Stimulated activated CD4-positive, alpha-beta T cell treated with anti-CD3 and anti-CD28 coated beads, Interleukin-1b, Interleukin-23, amount 100 ng/mL, for 4 hours (primary cell): ENCODE measurements at regions not wholly inside any gene's neighbourhood (a gene's known extent, or its start where the extent isn't known, plus 50 kb on each side); places are given as distances from the start of the nearest gene placed in this dataset.

Source experiments
- DNase-seq, 2 donors: peaks; one replicate each; pipeline ENCODE4 v3.0.0-alpha.2; 2020; ENCODE audit warnings: low read depth in 2 of 2

DNA sequence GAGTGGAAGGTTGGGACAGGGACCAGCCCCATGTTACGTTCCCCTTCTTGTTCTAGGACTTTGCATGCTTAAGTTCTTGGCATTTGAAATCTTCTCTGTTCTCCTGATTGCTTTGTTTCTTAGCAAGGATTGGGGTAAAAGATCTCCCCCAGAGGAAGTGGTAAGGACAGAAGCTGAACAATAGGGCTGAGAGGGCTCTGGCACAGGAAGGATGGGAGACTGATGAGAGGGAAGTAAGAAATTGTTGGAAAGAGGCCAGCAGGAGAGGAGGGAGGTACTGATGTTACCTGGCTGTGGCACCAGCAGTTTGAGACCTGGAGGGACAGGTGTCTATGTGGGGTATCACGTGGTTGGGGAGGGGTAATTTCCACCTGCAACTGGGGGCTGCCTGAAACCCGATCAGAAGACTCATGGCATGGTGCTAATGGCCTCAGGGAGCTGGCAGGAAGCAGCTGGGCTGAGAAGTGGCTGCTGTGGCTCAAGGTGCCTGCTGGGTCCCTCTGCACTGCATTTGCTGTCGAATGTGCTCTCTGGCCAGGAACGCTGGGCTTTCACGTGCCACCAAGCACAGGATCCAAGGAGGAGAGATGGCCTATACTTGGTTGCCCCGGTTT is 108.4 kb downstream of the LSM3 start:
- no peak for DNase-seq

DNA sequence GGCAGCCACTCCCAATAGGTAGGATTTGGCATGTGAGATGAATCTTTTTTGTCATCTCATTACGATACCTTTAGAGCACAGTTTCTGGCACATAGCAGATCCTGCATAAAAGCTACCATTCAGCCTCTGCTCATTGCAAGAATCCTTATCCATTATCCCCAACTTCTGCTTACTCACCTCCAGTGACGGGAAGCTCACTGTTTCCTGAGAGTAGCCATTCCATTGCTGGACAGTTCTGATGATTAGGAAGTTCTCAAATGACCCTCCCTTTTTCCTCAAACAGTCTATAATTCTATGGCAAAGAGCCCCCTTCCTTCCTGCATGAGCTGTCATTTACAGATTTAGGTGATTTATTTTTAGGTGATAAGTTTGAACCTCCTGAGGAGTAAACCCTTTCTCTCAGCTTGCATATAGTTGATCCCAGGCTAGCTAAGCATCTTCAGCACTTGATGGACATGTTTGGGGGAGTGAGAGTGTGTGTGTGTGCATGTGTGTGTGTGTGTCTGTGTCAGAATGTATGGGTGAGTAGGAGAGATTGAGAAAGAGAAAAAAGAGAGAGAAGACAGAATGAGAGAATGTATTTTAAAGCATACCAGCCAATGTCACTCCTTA is 109.7 kb downstream of the LSM3 start:
- no peak for DNase-seq

- no peak for DNase-seq
Observed at GRCh38 chr3:14288833-14289451, 110.3 kb downstream of the LSM3 start.

DNA sequence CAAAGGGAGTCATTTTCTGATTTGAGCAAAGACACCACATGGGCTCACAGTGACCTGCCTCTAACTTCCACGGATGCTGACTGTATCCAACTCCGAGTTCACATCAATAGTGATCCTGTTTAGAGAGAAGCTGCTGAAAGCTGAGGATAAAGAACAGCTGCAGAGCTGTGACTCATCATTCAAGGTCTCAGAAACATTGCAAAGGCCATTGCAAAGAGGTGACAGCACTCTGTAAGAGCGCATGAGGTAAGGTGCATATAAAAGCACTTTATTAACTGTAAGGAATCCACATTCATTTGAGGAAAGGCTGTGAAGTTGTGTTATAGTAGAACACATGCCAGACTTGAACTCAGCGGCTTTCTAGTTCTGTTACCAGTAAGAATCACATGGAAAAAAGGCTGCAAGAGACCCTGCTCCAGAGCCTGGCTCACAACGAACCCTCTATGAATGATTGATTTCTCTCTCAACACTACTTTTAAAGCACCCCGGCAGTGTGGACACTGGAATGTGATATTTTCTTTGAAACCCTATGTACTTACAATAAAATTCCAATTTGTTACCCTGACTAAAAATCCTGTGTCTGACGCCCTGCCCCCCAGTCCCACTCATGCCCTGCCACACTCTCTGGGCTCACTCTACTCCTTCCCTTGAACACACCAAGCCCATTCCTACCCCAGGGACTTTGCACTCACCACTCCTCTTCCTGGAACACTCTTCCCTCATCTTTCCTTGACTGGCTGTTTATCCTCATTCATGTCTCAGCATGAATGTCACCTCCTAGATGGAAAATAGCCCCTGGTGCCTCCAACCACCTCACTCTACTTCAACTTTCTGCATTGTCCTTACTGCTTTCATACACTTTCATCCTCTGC is 111.2 kb downstream of the LSM3 start:
- no peak for DNase-seq

GRCh38 chr3:14290631-14291385 is 111.6 kb upstream of the SLC6A6 start:
- no peak for DNase-seq

DNA sequence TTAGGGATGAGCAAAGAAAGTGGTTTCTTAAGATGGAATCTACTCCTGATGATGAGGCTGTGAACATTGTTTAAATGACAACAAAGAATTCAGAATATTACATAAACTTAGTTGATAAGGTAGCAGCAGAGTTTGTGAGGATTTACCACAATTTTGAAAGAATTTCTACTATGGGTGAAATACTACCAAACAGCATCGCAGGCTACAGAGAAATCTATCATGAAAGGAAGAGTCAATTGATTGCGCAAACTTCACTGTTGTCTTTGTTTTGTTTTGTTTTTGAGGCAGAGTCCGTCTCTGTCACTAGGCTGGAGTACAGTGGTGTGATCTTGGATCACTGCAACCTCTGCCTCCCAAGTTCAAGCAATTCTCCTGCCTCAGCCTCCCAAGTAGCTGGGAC is 107.4 kb upstream of the SLC6A6 start:
- DNase-seq = no peak

GRCh38 chr3:14295801-14296200 is 106.6 kb upstream of the SLC6A6 start:
- no peak for DNase-seq

DNA sequence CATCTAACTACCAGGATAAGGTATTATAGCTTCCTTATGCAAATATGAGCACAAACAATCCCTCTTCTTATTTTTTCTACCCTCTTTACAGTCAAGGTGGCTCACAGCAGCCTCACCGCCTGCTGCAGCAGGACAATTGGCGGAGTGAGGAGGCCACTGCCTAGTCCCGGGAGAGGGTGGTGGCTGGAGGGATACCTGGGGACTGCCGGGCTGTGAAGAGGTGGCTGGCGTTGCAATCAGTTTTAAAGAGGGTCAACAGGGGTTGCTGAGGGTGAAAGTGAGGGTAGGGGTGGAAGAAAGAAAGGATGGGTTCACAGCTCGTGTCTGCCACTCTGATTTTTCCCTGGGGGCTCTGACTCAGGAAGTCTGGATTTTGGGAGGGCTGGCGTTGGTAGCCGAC is 105.1 kb upstream of the SLC6A6 start:
- DNase-seq = no peak

- DNase-seq = no peak
Observed at GRCh38 chr3:14297784-14298236, 104.6 kb upstream of the SLC6A6 start.

DNA sequence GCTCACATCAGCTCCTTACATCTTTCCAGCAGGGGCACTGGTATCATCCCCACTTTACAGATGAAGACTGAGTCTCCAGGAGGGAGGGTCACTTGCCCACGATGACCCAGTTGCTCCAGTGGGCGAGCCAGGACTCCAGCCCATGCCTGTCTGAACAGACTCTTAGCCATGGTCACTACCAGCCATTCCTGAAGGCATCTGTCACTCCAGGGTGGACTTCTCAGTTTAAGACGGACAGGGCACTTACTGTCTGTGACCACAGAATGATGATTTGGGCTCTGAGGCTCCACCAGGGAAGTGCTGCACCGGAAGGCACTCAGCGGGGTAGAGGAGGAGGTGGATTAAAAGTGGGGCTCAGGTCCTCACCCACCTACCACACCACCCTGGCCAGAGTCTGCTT is 104.0 kb upstream of the SLC6A6 start:
- no peak for DNase-seq

DNA sequence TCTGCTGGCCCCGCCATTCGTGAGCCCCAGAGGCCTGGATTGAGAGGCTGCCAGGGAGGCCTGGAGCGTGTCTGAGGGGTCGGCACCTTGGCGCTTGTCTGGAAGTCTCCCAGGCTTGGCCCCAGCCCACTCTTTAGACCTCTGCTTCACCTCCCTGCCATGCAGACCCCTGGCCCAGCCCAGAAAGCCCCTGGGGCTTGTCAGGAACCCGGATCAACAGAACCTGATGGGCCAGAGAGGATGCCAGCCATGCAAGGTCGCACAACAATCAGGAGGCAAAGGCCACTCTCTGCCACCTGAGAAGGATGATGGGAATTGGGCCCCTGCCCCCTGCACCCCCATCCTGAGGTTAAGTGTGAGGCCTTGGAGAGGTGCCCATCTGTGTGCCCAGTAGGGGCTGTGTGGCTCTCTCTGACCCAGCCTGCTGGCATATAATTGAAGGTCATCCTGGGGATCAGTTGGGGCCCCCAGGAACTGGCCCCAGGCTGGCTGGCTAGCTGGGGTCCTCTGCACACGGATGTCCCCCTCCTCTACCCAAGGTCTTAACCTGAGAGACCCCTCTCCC is 103.3 kb upstream of the SLC6A6 start:
- no peak for DNase-seq

- no peak for DNase-seq
Observed at GRCh38 chr3:14299767-14300166, 102.6 kb upstream of the SLC6A6 start.

- no peak for DNase-seq
Observed at GRCh38 chr3:14300721-14301399, 101.5 kb upstream of the SLC6A6 start.

DNA sequence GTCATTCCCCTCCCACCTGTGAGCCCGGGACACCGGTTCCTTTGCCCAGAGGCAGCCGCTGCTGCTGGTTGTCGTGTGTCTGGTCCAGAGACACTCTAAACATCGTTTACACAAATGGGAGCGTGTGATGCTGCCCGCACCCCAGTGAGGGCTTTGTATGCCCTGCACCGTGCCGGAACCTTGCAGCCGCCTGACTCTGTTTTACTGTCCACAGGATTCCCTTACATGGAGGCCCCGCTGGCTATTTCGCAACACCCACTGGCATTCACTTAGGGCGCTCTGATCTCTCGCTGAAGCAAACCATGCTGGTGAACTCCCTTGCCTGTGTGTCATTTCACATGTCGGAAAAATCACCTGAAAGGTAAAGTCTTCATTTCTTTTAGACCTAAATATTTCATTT is 100.8 kb upstream of the SLC6A6 start:
- DNase-seq = no peak

GRCh38 chr3:14303336-14304100 is 98.9 kb upstream of the SLC6A6 start:
- no peak for DNase-seq

DNA sequence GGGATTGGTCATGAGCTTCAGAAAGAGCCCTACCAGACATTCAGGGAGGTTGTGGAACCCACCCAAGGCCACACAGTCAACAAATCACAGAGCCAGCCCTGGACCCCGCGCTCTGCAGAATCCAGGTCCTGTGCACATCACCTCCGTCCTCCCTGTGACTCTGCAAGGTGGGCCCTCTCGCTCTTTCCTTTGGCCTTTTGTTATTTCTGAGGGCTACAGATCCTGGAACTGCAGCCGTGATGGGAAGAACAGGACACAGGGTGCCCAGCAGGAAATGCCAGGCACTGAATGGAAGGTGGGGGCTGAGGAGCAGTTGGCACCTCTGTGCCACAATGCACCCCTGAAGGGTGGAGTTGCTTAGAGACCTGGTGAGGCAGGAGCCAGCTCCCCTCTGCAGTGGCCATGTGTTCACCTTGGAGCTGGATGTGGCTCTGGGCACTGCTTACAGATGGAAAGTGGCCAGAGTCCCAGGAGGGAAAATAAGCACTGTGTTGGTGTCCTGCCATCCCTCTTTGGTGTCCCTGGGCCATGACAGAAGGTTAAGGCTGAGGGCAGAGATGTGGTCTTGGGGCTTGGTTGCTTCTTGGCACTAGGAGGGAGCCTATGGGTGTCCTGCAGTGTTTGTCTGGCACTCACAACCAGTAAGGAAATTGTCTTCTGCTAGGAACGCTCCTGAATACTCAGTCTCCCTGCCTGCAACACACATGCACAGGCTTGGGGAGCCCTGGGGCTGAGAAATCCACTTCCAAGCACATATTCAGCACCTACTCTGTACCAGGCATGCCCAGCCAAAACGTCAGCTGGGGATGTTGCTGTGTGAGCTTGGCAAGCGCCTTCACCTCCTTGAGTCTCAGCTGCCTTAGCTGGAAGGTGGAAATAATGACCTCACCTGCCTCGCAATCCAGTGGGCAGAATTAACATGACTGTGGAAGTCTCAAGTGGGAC is 98.0 kb upstream of the SLC6A6 start:
- no peak for DNase-seq

GRCh38 chr3:14305324-14305723 is 97.1 kb upstream of the SLC6A6 start:
- DNase-seq = no peak

- DNase-seq = no peak
Observed at GRCh38 chr3:14306142-14306541, 96.3 kb upstream of the SLC6A6 start.
